ENCODE measurements at regions not wholly inside any gene's neighbourhood (a gene's known extent, or its start where the extent isn't known, plus 50 kb on each side); places are given as distances from the start of the nearest gene placed in this dataset.

- no peak overlapping the region for H3K27ac Mint-ChIP-seq
- no peaks in the 10 kb centered on the region for H3K4me1 Mint-ChIP-seq (ENCODE audit: low read depth)
- H3K9me3 Mint-ChIP-seq (ENCODE audit: low read depth) = no peaks in the 10 kb centered on the region
- DNase-seq (ENCODE audit: low spot score, unreplicated experiment) = no peak
- H3K36me3 Mint-ChIP-seq (ENCODE audit: insufficient read depth) = no peaks in the 10 kb centered on the region
- no peak overlapping the region for H3K4me3 Mint-ChIP-seq (ENCODE audit: low read depth)
- no peak for TF ChIP-seq CTCF (IDR thresholded peaks at IDR 0.05; ENCODE audit: unreplicated experiment)
- H3K27me3 Mint-ChIP-seq = peaks cover 4% of the 10 kb centered on the region
Observed at GRCh38 chr13:109355166-109355565, 431.2 kb downstream of the IRS2 start.

- H3K36me3 Mint-ChIP-seq (ENCODE audit: insufficient read depth) = no peaks in the 10 kb centered on the region
- no peak overlapping the region for H3K4me3 Mint-ChIP-seq (ENCODE audit: low read depth)
- no peak for DNase-seq (ENCODE audit: low spot score, unreplicated experiment)
- no peak for TF ChIP-seq CTCF (IDR thresholded peaks at IDR 0.05; ENCODE audit: unreplicated experiment)
- no peaks in the 10 kb centered on the region for H3K4me1 Mint-ChIP-seq (ENCODE audit: low read depth)
- H3K27ac Mint-ChIP-seq = no peak overlapping the region
- H3K9me3 Mint-ChIP-seq (ENCODE audit: low read depth) = no peaks in the 10 kb centered on the region
- H3K27me3 Mint-ChIP-seq = peaks cover 6% of the 10 kb centered on the region
Observed at GRCh38 chr13:109351236-109351635, 435.1 kb downstream of the IRS2 start.

- no peak for TF ChIP-seq CTCF (IDR thresholded peaks at IDR 0.05; ENCODE audit: unreplicated experiment)
- peaks cover 6% of the 10 kb centered on the region for H3K27me3 Mint-ChIP-seq
- no peaks in the 10 kb centered on the region for H3K9me3 Mint-ChIP-seq (ENCODE audit: low read depth)
- no peak overlapping the region for H3K27ac Mint-ChIP-seq
- no peak for DNase-seq (ENCODE audit: low spot score, unreplicated experiment)
- peaks cover 2% of the 10 kb centered on the region for H3K4me1 Mint-ChIP-seq (ENCODE audit: low read depth)
- no peak overlapping the region for H3K4me3 Mint-ChIP-seq (ENCODE audit: low read depth)
- H3K36me3 Mint-ChIP-seq (ENCODE audit: insufficient read depth) = no peaks in the 10 kb centered on the region
Observed at GRCh38 chr13:109348519-109349258, 437.7 kb downstream of the IRS2 start.

GRCh38 chr13:109346060-109346459 is 440.3 kb downstream of the IRS2 start:
- Mint-ChIP-seq H3K4me3 (ENCODE audit: low read depth) (no peak overlapping the region), H3K36me3 (ENCODE audit: insufficient read depth) (no peaks in the 10 kb centered on the region), H3K9me3 (ENCODE audit: low read depth) (no peaks in the 10 kb centered on the region), H3K27me3 (peaks cover 3% of the 10 kb centered on the region), H3K4me1 (ENCODE audit: low read depth) (peaks cover 2% of the 10 kb centered on the region), H3K27ac (no peak overlapping the region)
- TF ChIP-seq CTCF (IDR thresholded peaks at IDR 0.05; ENCODE audit: unreplicated experiment) = no peak
- DNase-seq (ENCODE audit: low spot score, unreplicated experiment) = no peak

GRCh38 chr13:109345433-109345941 is 440.9 kb downstream of the IRS2 start:
- Mint-ChIP-seq H3K4me3 (ENCODE audit: low read depth) (no peak overlapping the region), H3K27me3 (peaks cover 3% of the 10 kb centered on the region), H3K27ac (no peak overlapping the region), H3K9me3 (ENCODE audit: low read depth) (no peaks in the 10 kb centered on the region), H3K36me3 (ENCODE audit: insufficient read depth) (no peaks in the 10 kb centered on the region), H3K4me1 (ENCODE audit: low read depth) (peaks cover 2% of the 10 kb centered on the region)
- DNase-seq (ENCODE audit: low spot score, unreplicated experiment) = no peak
- TF ChIP-seq CTCF (IDR thresholded peaks at IDR 0.05; ENCODE audit: unreplicated experiment) = no peak

Data from progenitor cell of endocrine pancreas (in vitro differentiated cells).